GM11168 (cell line): ENCODE measurements at regions not wholly inside any gene's neighbourhood (a gene's known extent, or its start where the extent isn't known, plus 50 kb on each side); places are given as distances from the start of the nearest gene placed in this dataset.

Source experiments
- in situ Hi-C: fragments of 300-500 bp; cut with MboI; formaldehyde crosslinking; loops from one replicate; pipeline ENCODE4 v1.12.0; 2022; ENCODE audit warnings: low sequenced_read_pairs; ENCODE audit not compliant: unreplicated experiment

GRCh38 chr10:113285305-113285704, 267.5 kb upstream of the HABP2 start:
- in situ Hi-C loops, result no loop called here

- in situ Hi-C loops, result no loop called here
Measured at GRCh38 chr10:113287592-113287991, 265.3 kb upstream of the HABP2 start.

GRCh38 chr10:113290137-113290536, 262.7 kb upstream of the HABP2 start:
- in situ Hi-C loops, result no loop called here

- in situ Hi-C loops, result no loop called here
Measured at GRCh38 chr10:113291413-113291812, 261.4 kb upstream of the HABP2 start.

- in situ Hi-C loops, result no loop called here
Measured at GRCh38 chr10:113292086-113292485, 260.8 kb upstream of the HABP2 start.

- in situ Hi-C loops, result no loop called here
Measured at GRCh38 chr10:113292743-113293142, 260.1 kb upstream of the HABP2 start.

- in situ Hi-C loops, result no loop called here
Measured at GRCh38 chr10:113293167-113293566, 259.7 kb upstream of the HABP2 start.

GRCh38 chr10:113294868-113295267, 258.0 kb upstream of the HABP2 start:
- in situ Hi-C loops, result no loop called here

GRCh38 chr10:113297226-113297625, 255.6 kb upstream of the HABP2 start:
- in situ Hi-C loops, result no loop called here

GRCh38 chr10:113298616-113299015, 254.2 kb upstream of the HABP2 start:
- in situ Hi-C loops, result no loop called here

- in situ Hi-C loops, result no loop called here
Measured at GRCh38 chr10:113300201-113300600, 252.7 kb upstream of the HABP2 start.

GRCh38 chr10:113300617-113301016, 252.2 kb upstream of the HABP2 start:
- in situ Hi-C loops, result no loop called here

GRCh38 chr10:113301342-113301984, 251.4 kb upstream of the HABP2 start:
- in situ Hi-C loops, result no loop called here

- in situ Hi-C loops, result no loop called here
Measured at GRCh38 chr10:113302062-113302461, 250.8 kb upstream of the HABP2 start.

- in situ Hi-C loops, result no loop called here
Measured at GRCh38 chr10:113303544-113304146, 249.2 kb upstream of the HABP2 start.

GRCh38 chr10:113304726-113305125, 248.1 kb upstream of the HABP2 start:
- in situ Hi-C loops, result no loop called here

GRCh38 chr10:113305871-113306270, 247.0 kb upstream of the HABP2 start:
- in situ Hi-C loops, result no loop called here

GRCh38 chr10:113309791-113310190, 243.1 kb upstream of the HABP2 start:
- in situ Hi-C loops, result no loop called here

- in situ Hi-C loops, result no loop called here
Measured at GRCh38 chr10:113310347-113310746, 242.5 kb upstream of the HABP2 start.

- in situ Hi-C loops, result no loop called here
Measured at GRCh38 chr10:113313048-113313602, 239.7 kb upstream of the HABP2 start.

- in situ Hi-C loops, result no loop called here
Measured at GRCh38 chr10:113313722-113314121, 239.1 kb upstream of the HABP2 start.

GRCh38 chr10:113316506-113316905, 236.3 kb upstream of the HABP2 start:
- in situ Hi-C loops, result no loop called here
